ENCODE measurements at regions not wholly inside any gene's neighbourhood (a gene's known extent, or its start where the extent isn't known, plus 50 kb on each side); places are given as distances from the start of the nearest gene placed in this dataset.
"Not testable (repeated sequence)": the region's sequence is repeated elsewhere in the genome, so short reads cannot be mapped to it uniquely, and the experiment has no call there.

- Histone ChIP-seq H3K4me3 (no peak overlapping the region), H3K27ac (no peak overlapping the region), H3K36me3 (no peaks in the 10 kb centered on the region), H3K4me1 (ENCODE audit: control insufficient read depth in 1 of 2, low read depth in 2 of 2) (no peaks in the 10 kb centered on the region), H3K9me3 (no peaks in the 10 kb centered on the region), H3K27me3 (replicated peaks; ENCODE audit: insufficient read depth) (no peaks in the 10 kb centered on the region)
- DNase-seq (ENCODE audit: low spot score) = no peak
- TF ChIP-seq CTCF (IDR thresholded peaks at IDR 0.05) = no peak
- no peak for ATAC-seq (ENCODE audit: insufficient number of reproducible peaks, low FRiP score, low read depth)
Observed at GRCh38 chr2:7632420-7632819, 715.2 kb downstream of the RNF144A start.

- no peaks in the 10 kb centered on the region for H3K4me1 ChIP-seq (ENCODE audit: control insufficient read depth in 1 of 2, low read depth in 2 of 2)
- no peaks in the 10 kb centered on the region for H3K27me3 ChIP-seq (replicated peaks; ENCODE audit: insufficient read depth)
- H3K36me3 ChIP-seq = no peaks in the 10 kb centered on the region
- no peak overlapping the region for H3K4me3 ChIP-seq
- H3K9me3 ChIP-seq = no peaks in the 10 kb centered on the region
- no peak for TF ChIP-seq CTCF (IDR thresholded peaks at IDR 0.05)
- DNase-seq (ENCODE audit: low spot score) = no peak
- no peak for ATAC-seq (ENCODE audit: insufficient number of reproducible peaks, low FRiP score, low read depth)
- H3K27ac ChIP-seq = no peak overlapping the region
Observed at GRCh38 chr2:7633566-7634153, 716.4 kb downstream of the RNF144A start.

GRCh38 chr2:7634409-7634808, 717.2 kb downstream of the RNF144A start:
- H3K4me1 ChIP-seq (ENCODE audit: control insufficient read depth in 1 of 2, low read depth in 2 of 2) = no peaks in the 10 kb centered on the region
- H3K9me3 ChIP-seq = no peaks in the 10 kb centered on the region
- ATAC-seq (ENCODE audit: insufficient number of reproducible peaks, low FRiP score, low read depth) = no peak
- DNase-seq (ENCODE audit: low spot score) = no peak
- no peak overlapping the region for H3K4me3 ChIP-seq
- no peaks in the 10 kb centered on the region for H3K36me3 ChIP-seq
- H3K27ac ChIP-seq = no peak overlapping the region
- H3K27me3 ChIP-seq (replicated peaks; ENCODE audit: insufficient read depth) = no peaks in the 10 kb centered on the region
- TF ChIP-seq CTCF (IDR thresholded peaks at IDR 0.05) = no peak

- H3K36me3 ChIP-seq = no peaks in the 10 kb centered on the region
- H3K4me3 ChIP-seq = no peak overlapping the region
- DNase-seq (ENCODE audit: low spot score) (no peak), ATAC-seq (ENCODE audit: insufficient number of reproducible peaks, low FRiP score, low read depth) (no peak)
- H3K9me3 ChIP-seq = peaks cover 9% of the 10 kb centered on the region
- no peaks in the 10 kb centered on the region for H3K4me1 ChIP-seq (ENCODE audit: control insufficient read depth in 1 of 2, low read depth in 2 of 2)
- H3K27ac ChIP-seq = no peak overlapping the region
- H3K27me3 ChIP-seq (replicated peaks; ENCODE audit: insufficient read depth) = no peaks in the 10 kb centered on the region
- TF ChIP-seq CTCF (IDR thresholded peaks at IDR 0.05) = no peak
Observed at GRCh38 chr2:7639476-7639875, 722.3 kb downstream of the RNF144A start.

- H3K36me3 ChIP-seq; H3K27ac ChIP-seq; H3K9me3 ChIP-seq; H3K4me3 ChIP-seq; H3K27me3 ChIP-seq (replicated peaks; ENCODE audit: insufficient read depth); H3K4me1 ChIP-seq (ENCODE audit: control insufficient read depth in 1 of 2, low read depth in 2 of 2); DNase-seq (ENCODE audit: low spot score); ATAC-seq (ENCODE audit: insufficient number of reproducible peaks, low FRiP score, low read depth): not testable (repeated sequence)
Observed at GRCh38 chr2:7641272-7641671, 724.1 kb downstream of the RNF144A start.

- H3K4me1 ChIP-seq (ENCODE audit: control insufficient read depth in 1 of 2, low read depth in 2 of 2) = no peaks in the 10 kb centered on the region
- TF ChIP-seq CTCF (IDR thresholded peaks at IDR 0.05) = no peak
- peaks cover 5% of the 10 kb centered on the region for H3K9me3 ChIP-seq
- H3K27ac ChIP-seq = no peak overlapping the region
- H3K27me3 ChIP-seq (replicated peaks; ENCODE audit: insufficient read depth) = no peaks in the 10 kb centered on the region
- ATAC-seq (ENCODE audit: insufficient number of reproducible peaks, low FRiP score, low read depth) (no peak), DNase-seq (ENCODE audit: low spot score) (no peak)
- H3K4me3 ChIP-seq = no peak overlapping the region
- no peaks in the 10 kb centered on the region for H3K36me3 ChIP-seq
Observed at GRCh38 chr2:7646024-7646423, 728.8 kb downstream of the RNF144A start.

Data from thoracic aorta (tissue), 2 donors.